GM21360 (cell line): ENCODE measurements at regions not wholly inside any gene's neighbourhood (a gene's known extent, or its start where the extent isn't known, plus 50 kb on each side); places are given as distances from the start of the nearest gene placed in this dataset.
A peak's percentile ranks its signal among the peaks of the same experiment; 100 is the strongest.
"Not testable (repeated sequence)": the region's sequence is repeated elsewhere in the genome, so short reads cannot be mapped to it uniquely, and the experiment has no call there.

Source experiments
- ATAC-seq: cut with Tn5 transposase; IDR thresholded peaks from one replicate; pipeline ENCODE4 v1.9.1; 2021; ENCODE audit warnings: mild to moderate bottlenecking, moderate library complexity; ENCODE audit not compliant: unreplicated experiment

- no peak for ATAC-seq
Measured at GRCh38 chr9:22170556-22170955, 161.5 kb upstream of the CDKN2B start.

- peak; percentile 86 for ATAC-seq
Measured at GRCh38 chr9:22170990-22171670, 162.0 kb upstream of the CDKN2B start.

GRCh38 chr9:22171691-22172090 lies 162.6 kb upstream of the CDKN2B start:
- no peak for ATAC-seq

GRCh38 chr9:22173908-22174307 lies 164.8 kb upstream of the CDKN2B start:
- no peak for ATAC-seq

GRCh38 chr9:22175972-22176545 lies 167.0 kb upstream of the CDKN2B start:
- ATAC-seq = no peak

- not testable (repeated sequence) for ATAC-seq
Measured at GRCh38 chr9:22181021-22181420, 171.9 kb upstream of the CDKN2B start.

- no peak for ATAC-seq
Measured at GRCh38 chr9:22189471-22189870, 180.4 kb upstream of the CDKN2B start.

- peak; percentile 93 for ATAC-seq
Measured at GRCh38 chr9:22197000-22197399, 187.9 kb upstream of the CDKN2B start.

GRCh38 chr9:22198681-22199080 lies 189.6 kb upstream of the CDKN2B start:
- no peak for ATAC-seq

- ATAC-seq = no peak
Measured at GRCh38 chr9:22201256-22201655, 192.2 kb upstream of the CDKN2B start.

GRCh38 chr9:22203371-22204138 lies 194.4 kb upstream of the CDKN2B start:
- no peak for ATAC-seq

- no peak for ATAC-seq
Measured at GRCh38 chr9:22204240-22204639, 195.1 kb upstream of the CDKN2B start.

GRCh38 chr9:22206833-22207232 lies 197.7 kb upstream of the CDKN2B start:
- no peak for ATAC-seq

- ATAC-seq = peak; percentile 67
Measured at GRCh38 chr9:22208846-22209585, 199.9 kb upstream of the CDKN2B start.

GRCh38 chr9:22210262-22210661 lies 201.2 kb upstream of the CDKN2B start:
- ATAC-seq = no peak

GRCh38 chr9:22210936-22211335 lies 201.8 kb upstream of the CDKN2B start:
- no peak for ATAC-seq

GRCh38 chr9:22211588-22212360 lies 202.7 kb upstream of the CDKN2B start:
- ATAC-seq = no peak

GRCh38 chr9:22214021-22214420 lies 204.9 kb upstream of the CDKN2B start:
- no peak for ATAC-seq

- no peak for ATAC-seq
Measured at GRCh38 chr9:22214497-22215031, 205.5 kb upstream of the CDKN2B start.

- ATAC-seq = no peak
Measured at GRCh38 chr9:22215521-22215920, 206.4 kb upstream of the CDKN2B start.
